ENCODE measurements at regions not wholly inside any gene's neighbourhood (a gene's known extent, or its start where the extent isn't known, plus 50 kb on each side); places are given as distances from the start of the nearest gene placed in this dataset.

- DNase-seq (ENCODE audit: low read depth in 2 of 2): no peak
Measured at GRCh38 chr15:91521548-91521947, 332.0 kb upstream of the SLCO3A1 start.

GRCh38 chr15:91521996-91522395 is 331.5 kb upstream of the SLCO3A1 start:
- no peak for DNase-seq (ENCODE audit: low read depth in 2 of 2)

GRCh38 chr15:91522605-91523332 is 330.7 kb upstream of the SLCO3A1 start:
- DNase-seq (ENCODE audit: low read depth in 2 of 2): no peak

GRCh38 chr15:91523596-91523995 is 329.9 kb upstream of the SLCO3A1 start:
- DNase-seq (ENCODE audit: low read depth in 2 of 2): no peak

GRCh38 chr15:91524534-91524933 is 329.0 kb upstream of the SLCO3A1 start:
- no peak for DNase-seq (ENCODE audit: low read depth in 2 of 2)

GRCh38 chr15:91525751-91526150 is 327.8 kb upstream of the SLCO3A1 start:
- DNase-seq (ENCODE audit: low read depth in 2 of 2): no peak

- DNase-seq (ENCODE audit: low read depth in 2 of 2): no peak
Measured at GRCh38 chr15:91526424-91526823, 327.1 kb upstream of the SLCO3A1 start.

GRCh38 chr15:91528801-91529200 is 324.7 kb upstream of the SLCO3A1 start:
- DNase-seq (ENCODE audit: low read depth in 2 of 2): no peak

- DNase-seq (ENCODE audit: low read depth in 2 of 2): no peak
Measured at GRCh38 chr15:91529534-91529933, 324.0 kb upstream of the SLCO3A1 start.

GRCh38 chr15:91530279-91530678 is 323.2 kb upstream of the SLCO3A1 start:
- DNase-seq (ENCODE audit: low read depth in 2 of 2): no peak

- DNase-seq (ENCODE audit: low read depth in 2 of 2): no peak
Measured at GRCh38 chr15:91530956-91531582, 322.4 kb upstream of the SLCO3A1 start.

- DNase-seq (ENCODE audit: low read depth in 2 of 2): no peak
Measured at GRCh38 chr15:91534235-91534634, 319.3 kb upstream of the SLCO3A1 start.

- DNase-seq (ENCODE audit: low read depth in 2 of 2): no peak
Measured at GRCh38 chr15:91534976-91535375, 318.5 kb upstream of the SLCO3A1 start.

- no peak for DNase-seq (ENCODE audit: low read depth in 2 of 2)
Measured at GRCh38 chr15:91535856-91536500, 317.5 kb upstream of the SLCO3A1 start.

GRCh38 chr15:91537856-91538255 is 315.7 kb upstream of the SLCO3A1 start:
- DNase-seq (ENCODE audit: low read depth in 2 of 2): no peak

- DNase-seq (ENCODE audit: low read depth in 2 of 2): no peak
Measured at GRCh38 chr15:91538782-91539181, 314.7 kb upstream of the SLCO3A1 start.

GRCh38 chr15:91541286-91541685 is 312.2 kb upstream of the SLCO3A1 start:
- no peak for DNase-seq (ENCODE audit: low read depth in 2 of 2)

GRCh38 chr15:91542226-91542625 is 311.3 kb upstream of the SLCO3A1 start:
- no peak for DNase-seq (ENCODE audit: low read depth in 2 of 2)

- DNase-seq (ENCODE audit: low read depth in 2 of 2): no peak
Measured at GRCh38 chr15:91547356-91547755, 306.2 kb upstream of the SLCO3A1 start.

- no peak for DNase-seq (ENCODE audit: low read depth in 2 of 2)
Measured at GRCh38 chr15:91548549-91548948, 305.0 kb upstream of the SLCO3A1 start.

GRCh38 chr15:91549581-91549980 is 303.9 kb upstream of the SLCO3A1 start:
- no peak for DNase-seq (ENCODE audit: low read depth in 2 of 2)

- no peak for DNase-seq (ENCODE audit: low read depth in 2 of 2)
Measured at GRCh38 chr15:91552555-91552954, 301.0 kb upstream of the SLCO3A1 start.

All from dermis microvascular lymphatic vessel endothelial cell (primary cell).